Spleen (tissue), 7 donors: ENCODE measurements at regions not wholly inside any gene's neighbourhood (a gene's known extent, or its start where the extent isn't known, plus 50 kb on each side); places are given as distances from the start of the nearest gene placed in this dataset.

Experiments used
- CTCF ChIP-seq, 11 experiments: fragments of 200-600 bp in 7 of 11; fragments of 450-650 bp in 4 of 11; sonication (generic) in 4 of 11; IDR thresholded peaks in 8 of 11; conservative IDR thresholded peaks in 3 of 11; 1 replicate in 7 of 11; 2 replicates in 4 of 11; pipeline versions ENCODE4 v1.4.0 to v1.8.0; 2016 to 2021; ENCODE audit warnings: antibody characterized with exemption in 11 of 11, inconsistent platforms in 4 of 11, mild to moderate bottlenecking in 1 of 11
- POLR2A ChIP-seq, 3 donors: fragments of 450-650 bp; IDR thresholded peaks; one replicate each; pipeline ENCODE4 v1.5.1; 2017; ENCODE audit warnings: antibody characterized with exemption in 3 of 3, mild to moderate bottlenecking in 1 of 3
- POLR2AphosphoS5 ChIP-seq, 3 donors: sonication (generic); formaldehyde crosslinking; IDR thresholded peaks; one replicate each; pipeline ENCODE4 v1.5.1; 2017; ENCODE audit warnings: antibody characterized with exemption in 3 of 3
- donor health status: DM: no; HTN: no; CAD: no; lungs with moderate emphysema.
- donor health status: DM: no; HTN: no; CAD: no.
- donor health status: DM: no; HTN: no; CAD: no.

GRCh38 chr3:103306104-103306503 is 871.3 kb downstream of the ZPLD1 start:
- TF ChIP-seq POLR2AphosphoS5 (IDR thresholded peaks at IDR 0.05) (no peak), CTCF (IDR thresholded peaks at IDR 0.05 in 8 of 11, conservative IDR thresholded peaks at IDR 0.05 in 3 of 11) (no peak), POLR2A (IDR thresholded peaks at IDR 0.05) (no peak)
